ENCODE measurements at regions not wholly inside any gene's neighbourhood (a gene's known extent, or its start where the extent isn't known, plus 50 kb on each side); places are given as distances from the start of the nearest gene placed in this dataset.
A peak's percentile ranks its signal among the peaks of the same experiment; 100 is the strongest.

GRCh38 chr3:64830681-64831080, 142.9 kb upstream of the ADAMTS9 start:
- H3K4me3 ChIP-seq (replicated peaks in 1 of 3), result no peak overlapping the region
- no peak overlapping the region for H3K27ac ChIP-seq
- intact Hi-C loops (cut with DNase I), result no loop called here

GRCh38 chr3:64829331-64829730, 141.5 kb upstream of the ADAMTS9 start:
- WGBS, 2 donors, result 92 to 94% methylated on average over 3 of the region's 3 CpGs
- H3K9me3 ChIP-seq, result no peaks in the 10 kb centered on the region
- no peak overlapping the region for H3K4me3 ChIP-seq (replicated peaks in 1 of 3)
- peaks cover 25 to 28% of the 10 kb centered on the region in 2 donors for H3K4me1 ChIP-seq
- H3K36me3 ChIP-seq, result no peaks in the 10 kb centered on the region
- intact Hi-C loops (cut with DNase I), result no loop called here
- H3K27ac ChIP-seq, result no peak overlapping the region
- TF ChIP-seq POLR2A (IDR thresholded peaks at IDR 0.05) (no peak), CTCF (IDR thresholded peaks at IDR 0.05) (no peak)
- no peak for DNase-seq
- no peaks in the 10 kb centered on the region for H3K27me3 ChIP-seq

More at GRCh38 chr3:64830681-64831080, 142.9 kb upstream of the ADAMTS9 start:
- 58 to 59% methylated on average over 4 of the region's 4 CpGs for WGBS, 2 donors
- Histone ChIP-seq H3K27me3 (no peaks in the 10 kb centered on the region), H3K4me1 (peaks cover 21 to 23% of the 10 kb centered on the region in 2 donors), H3K9me3 (no peaks in the 10 kb centered on the region), H3K36me3 (no peaks in the 10 kb centered on the region)
- DNase-seq, result peak; percentile 18 to 51
- no peak for TF ChIP-seq POLR2A (IDR thresholded peaks at IDR 0.05)
- TF ChIP-seq CTCF (IDR thresholded peaks at IDR 0.05), result no peak

GRCh38 chr3:64828276-64828675, 140.5 kb upstream of the ADAMTS9 start:
- H3K9me3 ChIP-seq, result no peaks in the 10 kb centered on the region
- no peaks in the 10 kb centered on the region for H3K27me3 ChIP-seq
- no peak overlapping the region for H3K4me3 ChIP-seq (replicated peaks in 1 of 3)
- peaks cover 29 to 32% of the 10 kb centered on the region in 2 donors for H3K4me1 ChIP-seq
- no peaks in the 10 kb centered on the region for H3K36me3 ChIP-seq
- intact Hi-C loops (cut with DNase I), result no loop called here
- DNase-seq, result no peak
- TF ChIP-seq CTCF (IDR thresholded peaks at IDR 0.05) (no peak), POLR2A (IDR thresholded peaks at IDR 0.05) (no peak)
- H3K27ac ChIP-seq, result no peak overlapping the region

GRCh38 chr3:64827431-64827830, 139.6 kb upstream of the ADAMTS9 start:
- intact Hi-C loops (cut with DNase I), result no loop called here

GRCh38 chr3:64827019-64827418, 139.2 kb upstream of the ADAMTS9 start:
- Histone ChIP-seq H3K4me3 (replicated peaks in 1 of 3) (no peak overlapping the region), H3K4me1 (peaks cover 29 to 30% of the 10 kb centered on the region in 2 donors), H3K9me3 (no peaks in the 10 kb centered on the region), H3K36me3 (no peaks in the 10 kb centered on the region), H3K27ac (no peak overlapping the region), H3K27me3 (no peaks in the 10 kb centered on the region)
- DNase-seq, result no peak
- no peak for TF ChIP-seq POLR2A (IDR thresholded peaks at IDR 0.05)
- intact Hi-C loops (cut with DNase I), result no loop called here

More at GRCh38 chr3:64827431-64827830, 139.6 kb upstream of the ADAMTS9 start:
- no peaks in the 10 kb centered on the region for H3K36me3 ChIP-seq
- no peaks in the 10 kb centered on the region for H3K9me3 ChIP-seq
- no peak overlapping the region for H3K27ac ChIP-seq
- peaks cover 32% of the 10 kb centered on the region in 2 donors for H3K4me1 ChIP-seq
- TF ChIP-seq CTCF (IDR thresholded peaks at IDR 0.05) (no peak), POLR2A (IDR thresholded peaks at IDR 0.05) (no peak)
- WGBS, 2 donors, result 94 to 96% methylated on average over 2 of the region's 2 CpGs
- no peak for DNase-seq
- H3K4me3 ChIP-seq (replicated peaks in 1 of 3), result no peak overlapping the region
- no peaks in the 10 kb centered on the region for H3K27me3 ChIP-seq

All from thyroid gland (tissue), 4 donors.